MM.1S (cell line): ENCODE measurements at regions not wholly inside any gene's neighbourhood (a gene's known extent, or its start where the extent isn't known, plus 50 kb on each side); places are given as distances from the start of the nearest gene placed in this dataset.
A peak's percentile ranks its signal among the peaks of the same experiment; 100 is the strongest.

Experiments
- DNase-seq: peaks from one replicate; pipeline ENCODE4 v3.0.0-alpha.2; 2015
- H2AFZ ChIP-seq: fragments of 300-600 bp; sonication (generic); 2 replicates; pipeline ENCODE4 v1.6.0; 2016; ENCODE audit warnings: antibody characterized with exemption, low read length
- H3F3A ChIP-seq: fragments of 300-600 bp; sonication (generic); 2 replicates; pipeline ENCODE4 v1.6.1; 2016; ENCODE audit warnings: mild to moderate bottlenecking, antibody characterized with exemption, low read length, moderate library complexity, mixed read lengths; ENCODE audit not compliant: insufficient read depth
- H3K27ac ChIP-seq: fragments of 300-600 bp; sonication (generic); 2 replicates; pipeline ENCODE4 v1.5.1; 2016; ENCODE audit warnings: mild to moderate bottlenecking, low read length
- H3K27me3 ChIP-seq: fragments of 300-600 bp; sonication (generic); replicated peaks from 2 replicates; pipeline ENCODE4 v1.6.0; 2016; ENCODE audit warnings: low read length; ENCODE audit not compliant: insufficient read depth
- H3K36me3 ChIP-seq: fragments of 300-600 bp; sonication (generic); replicated peaks from 2 replicates; pipeline ENCODE4 v1.6.1; 2016; ENCODE audit warnings: mild to moderate bottlenecking, low read length, mixed read lengths; ENCODE audit not compliant: insufficient read depth
- H3K4me1 ChIP-seq: fragments of 300-600 bp; sonication (generic); 2 replicates; pipeline ENCODE4 v1.6.1; 2016; ENCODE audit warnings: low read length, mixed read lengths
- H3K4me2 ChIP-seq: fragments of 300-600 bp; sonication (generic); 2 replicates; pipeline ENCODE4 v1.6.0; 2016; ENCODE audit warnings: low read depth, low read length
- H3K4me3 ChIP-seq: fragments of 300-600 bp; sonication (generic); 2 replicates; pipeline ENCODE4 v1.5.1; 2016; ENCODE audit warnings: low read length, mixed read lengths
- H3K79me2 ChIP-seq: fragments of 300-600 bp; sonication (generic); 2 replicates; pipeline ENCODE4 v1.6.1; 2016; ENCODE audit warnings: mixed run types, low read length, mixed read lengths
- H3K9ac ChIP-seq: fragments of 300-600 bp; sonication (generic); 2 replicates; pipeline ENCODE4 v1.6.1; 2016; ENCODE audit warnings: low read length, mixed read lengths
- H3K9me2 ChIP-seq: fragments of 300-600 bp; sonication (generic); replicated peaks from 2 replicates; pipeline ENCODE4 v1.6.1; 2016; ENCODE audit warnings: mild to moderate bottlenecking, low read length, mixed read lengths; ENCODE audit not compliant: insufficient read depth
- H3K9me3 ChIP-seq: fragments of 300-600 bp; sonication (generic); replicated peaks from 2 replicates; pipeline ENCODE4 v1.6.1; 2016; ENCODE audit warnings: mild to moderate bottlenecking, low read length, mixed read lengths; ENCODE audit not compliant: insufficient read depth
- H4K20me1 ChIP-seq: fragments of 300-600 bp; sonication (generic); 2 replicates; pipeline ENCODE4 v1.6.1; 2016; ENCODE audit warnings: mild to moderate bottlenecking, low read length, moderate library complexity, mixed read lengths; ENCODE audit not compliant: insufficient read depth
- EZH2 ChIP-seq: fragments of 300-600 bp; sonication (generic); optimal IDR thresholded peaks from 2 replicates; pipeline ENCODE3; 2017; ENCODE audit warnings: low read depth, mild to moderate bottlenecking, antibody characterized with exemption, low read length, mixed read lengths
- EZH2phosphoT487 ChIP-seq: fragments of 300-600 bp; sonication (generic); IDR thresholded peaks from 2 replicates; pipeline ENCODE4 v1.6.1; 2018; ENCODE audit warnings: antibody characterized with exemption, low read length
- TF ChIP-seq, protein P1 (sequence below): fragments of 300-600 bp; sonication (generic); IDR thresholded peaks from 2 replicates; pipeline ENCODE4 v1.5.1; 2016; ENCODE audit warnings: antibody characterized with exemption, low read length, mixed read lengths

- no peak for DNase-seq
- H3K4me2 ChIP-seq: peak overlapping the region; percentile 67; the same call in 1 of the 2 replicates
Measured at GRCh38 chr13:81117416-81117815, 776.5 kb upstream of the SPRY2 start.

GRCh38 chr13:81116461-81117282, 775.7 kb upstream of the SPRY2 start:
- Histone ChIP-seq H3F3A (no peaks in the 10 kb centered on the region), H3K36me3 (no peaks in the 10 kb centered on the region), H3K4me1 (no peaks in the 10 kb centered on the region), H3K27ac (no peak overlapping the region), H2AFZ (peak overlapping the region; percentile 76), H3K27me3 (no peaks in the 10 kb centered on the region), H4K20me1 (no peaks in the 10 kb centered on the region), H3K9me3 (no peaks in the 10 kb centered on the region), H3K79me2 (no peaks in the 10 kb centered on the region), H3K9ac (peak overlapping the region; percentile 26; the same call in 1 of the 2 replicates), H3K4me3 (peak overlapping the region; percentile 55), H3K9me2 (no peaks in the 10 kb centered on the region), H3K4me2 (peak overlapping the region; percentile 67)
- TF ChIP-seq, protein P1, sequence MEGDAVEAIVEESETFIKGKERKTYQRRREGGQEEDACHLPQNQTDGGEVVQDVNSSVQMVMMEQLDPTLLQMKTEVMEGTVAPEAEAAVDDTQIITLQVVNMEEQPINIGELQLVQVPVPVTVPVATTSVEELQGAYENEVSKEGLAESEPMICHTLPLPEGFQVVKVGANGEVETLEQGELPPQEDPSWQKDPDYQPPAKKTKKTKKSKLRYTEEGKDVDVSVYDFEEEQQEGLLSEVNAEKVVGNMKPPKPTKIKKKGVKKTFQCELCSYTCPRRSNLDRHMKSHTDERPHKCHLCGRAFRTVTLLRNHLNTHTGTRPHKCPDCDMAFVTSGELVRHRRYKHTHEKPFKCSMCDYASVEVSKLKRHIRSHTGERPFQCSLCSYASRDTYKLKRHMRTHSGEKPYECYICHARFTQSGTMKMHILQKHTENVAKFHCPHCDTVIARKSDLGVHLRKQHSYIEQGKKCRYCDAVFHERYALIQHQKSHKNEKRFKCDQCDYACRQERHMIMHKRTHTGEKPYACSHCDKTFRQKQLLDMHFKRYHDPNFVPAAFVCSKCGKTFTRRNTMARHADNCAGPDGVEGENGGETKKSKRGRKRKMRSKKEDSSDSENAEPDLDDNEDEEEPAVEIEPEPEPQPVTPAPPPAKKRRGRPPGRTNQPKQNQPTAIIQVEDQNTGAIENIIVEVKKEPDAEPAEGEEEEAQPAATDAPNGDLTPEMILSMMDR: no peak
- TF ChIP-seq EZH2phosphoT487: no peak
- no peak for TF ChIP-seq EZH2
- peak; percentile 36 for DNase-seq

More at GRCh38 chr13:81117416-81117815, 776.5 kb upstream of the SPRY2 start:
- Histone ChIP-seq H3K4me3 (no peak overlapping the region), H3K9me2 (no peaks in the 10 kb centered on the region), H3K9ac (no peak overlapping the region), H3F3A (no peaks in the 10 kb centered on the region), H3K27me3 (no peaks in the 10 kb centered on the region), H3K79me2 (no peaks in the 10 kb centered on the region), H3K4me1 (no peaks in the 10 kb centered on the region), H3K27ac (no peak overlapping the region), H3K36me3 (no peaks in the 10 kb centered on the region), H3K9me3 (no peaks in the 10 kb centered on the region), H2AFZ (peak overlapping the region; percentile 76; the same call in 1 of the 2 replicates), H4K20me1 (no peaks in the 10 kb centered on the region)
- TF ChIP-seq, protein P1: no peak
- TF ChIP-seq EZH2phosphoT487: no peak

GRCh38 chr13:81109026-81109425, 768.1 kb upstream of the SPRY2 start:
- no peak overlapping the region for H3K4me2 ChIP-seq
- H3F3A ChIP-seq: no peaks in the 10 kb centered on the region
- H3K79me2 ChIP-seq: no peaks in the 10 kb centered on the region
- no peaks in the 10 kb centered on the region for H3K9me2 ChIP-seq
- no peaks in the 10 kb centered on the region for H3K27me3 ChIP-seq
- no peak overlapping the region for H3K9ac ChIP-seq
- no peaks in the 10 kb centered on the region for H3K4me1 ChIP-seq
- no peak overlapping the region for H2AFZ ChIP-seq
- no peak for TF ChIP-seq EZH2
- TF ChIP-seq EZH2phosphoT487: no peak
- TF ChIP-seq, protein P1: no peak
- H3K4me3 ChIP-seq: no peak overlapping the region
- H3K9me3 ChIP-seq: no peaks in the 10 kb centered on the region
- DNase-seq: no peak
- H4K20me1 ChIP-seq: no peaks in the 10 kb centered on the region
- no peaks in the 10 kb centered on the region for H3K36me3 ChIP-seq
- H3K27ac ChIP-seq: no peak overlapping the region
